ENCODE measurements at regions not wholly inside any gene's neighbourhood (a gene's known extent, or its start where the extent isn't known, plus 50 kb on each side); places are given as distances from the start of the nearest gene placed in this dataset.

- no peak for DNase-seq (ENCODE audit: low read depth)
Measured at GRCh38 chr1:201655910-201656309, 117.0 kb downstream of the NAV1 start.

- DNase-seq (ENCODE audit: low read depth) = no peak
Measured at GRCh38 chr1:201656311-201657032, 117.5 kb downstream of the NAV1 start.

GRCh38 chr1:201659572-201659971 lies 120.6 kb downstream of the NAV1 start:
- no peak for DNase-seq (ENCODE audit: low read depth)

- DNase-seq (ENCODE audit: low read depth) = no peak
Measured at GRCh38 chr1:201660931-201661822, 122.2 kb downstream of the NAV1 start.

- DNase-seq (ENCODE audit: low read depth) = no peak
Measured at GRCh38 chr1:201661823-201662359, 123.0 kb downstream of the NAV1 start.

GRCh38 chr1:201662646-201663045 lies 123.7 kb downstream of the NAV1 start:
- DNase-seq (ENCODE audit: low read depth) = no peak

- no peak for DNase-seq (ENCODE audit: low read depth)
Measured at GRCh38 chr1:201663491-201664113, 124.7 kb downstream of the NAV1 start.

GRCh38 chr1:201665036-201665435 lies 126.1 kb downstream of the NAV1 start:
- DNase-seq (ENCODE audit: low read depth) = no peak

- DNase-seq (ENCODE audit: low read depth) = no peak
Measured at GRCh38 chr1:201666102-201666501, 127.2 kb downstream of the NAV1 start.

GRCh38 chr1:201666645-201667044 lies 127.7 kb downstream of the NAV1 start:
- no peak for DNase-seq (ENCODE audit: low read depth)

GRCh38 chr1:201667479-201667878 lies 128.6 kb downstream of the NAV1 start:
- no peak for DNase-seq (ENCODE audit: low read depth)

GRCh38 chr1:201670517-201670916 lies 131.6 kb downstream of the NAV1 start:
- DNase-seq (ENCODE audit: low read depth) = no peak

GRCh38 chr1:201672685-201673084 lies 133.8 kb downstream of the NAV1 start:
- DNase-seq (ENCODE audit: low read depth) = no peak

- DNase-seq (ENCODE audit: low read depth) = no peak
Measured at GRCh38 chr1:201673093-201673492, 134.2 kb downstream of the NAV1 start.

- no peak for DNase-seq (ENCODE audit: low read depth)
Measured at GRCh38 chr1:201673915-201674314, 135.0 kb downstream of the NAV1 start.

GRCh38 chr1:201675143-201675542 lies 136.2 kb downstream of the NAV1 start:
- no peak for DNase-seq (ENCODE audit: low read depth)

- DNase-seq (ENCODE audit: low read depth) = peak; percentile 60
Measured at GRCh38 chr1:201676197-201676596, 137.3 kb downstream of the NAV1 start.

GRCh38 chr1:201676641-201677040 lies 137.7 kb downstream of the NAV1 start:
- no peak for DNase-seq (ENCODE audit: low read depth)

- no peak for DNase-seq (ENCODE audit: low read depth)
Measured at GRCh38 chr1:201678264-201679101, 139.6 kb downstream of the NAV1 start.

- DNase-seq (ENCODE audit: low read depth) = no peak
Measured at GRCh38 chr1:201681375-201681774, 142.4 kb downstream of the NAV1 start.

- no peak for DNase-seq (ENCODE audit: low read depth)
Measured at GRCh38 chr1:201682964-201683363, 144.0 kb downstream of the NAV1 start.
